ENCODE measurements at regions not wholly inside any gene's neighbourhood (a gene's known extent, or its start where the extent isn't known, plus 50 kb on each side); places are given as distances from the start of the nearest gene placed in this dataset.
"Not testable (repeated sequence)": the region's sequence is repeated elsewhere in the genome, so short reads cannot be mapped to it uniquely, and the experiment has no call there.

DNA sequence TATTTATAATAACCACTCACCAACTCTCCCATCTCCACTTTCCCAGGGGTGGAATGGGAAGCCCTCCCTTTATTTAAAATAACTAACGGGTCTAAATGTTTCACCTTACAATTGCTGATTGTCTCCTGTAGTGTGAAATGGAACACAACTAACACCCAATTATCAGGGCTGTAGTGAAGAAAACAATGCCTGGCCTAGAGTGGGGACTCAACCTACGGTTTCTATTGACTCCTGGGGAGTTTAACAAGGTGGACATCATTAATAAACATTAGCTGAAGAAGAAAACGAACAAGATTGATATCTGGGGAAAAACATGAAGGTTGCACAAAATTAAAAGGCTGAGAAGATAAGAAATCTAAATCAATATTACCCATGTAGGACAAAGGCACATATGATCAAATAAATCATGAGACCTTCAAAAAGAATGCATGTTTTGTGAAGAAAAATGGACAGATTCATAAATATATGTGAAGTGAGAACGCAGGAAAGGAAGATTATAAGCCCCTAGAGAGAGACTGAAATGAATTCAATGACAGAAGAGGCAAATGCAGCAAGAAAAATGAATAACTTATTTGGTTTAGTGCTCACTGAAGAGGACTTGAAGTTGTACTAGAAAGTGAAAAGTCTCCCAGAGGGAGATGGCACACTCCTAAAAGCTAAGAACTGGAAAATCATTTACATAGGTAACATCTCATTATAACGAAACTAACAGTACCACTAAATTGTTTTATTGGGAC, 593.0 kb upstream of the AADAT start:
- no peak for DNase-seq

DNA sequence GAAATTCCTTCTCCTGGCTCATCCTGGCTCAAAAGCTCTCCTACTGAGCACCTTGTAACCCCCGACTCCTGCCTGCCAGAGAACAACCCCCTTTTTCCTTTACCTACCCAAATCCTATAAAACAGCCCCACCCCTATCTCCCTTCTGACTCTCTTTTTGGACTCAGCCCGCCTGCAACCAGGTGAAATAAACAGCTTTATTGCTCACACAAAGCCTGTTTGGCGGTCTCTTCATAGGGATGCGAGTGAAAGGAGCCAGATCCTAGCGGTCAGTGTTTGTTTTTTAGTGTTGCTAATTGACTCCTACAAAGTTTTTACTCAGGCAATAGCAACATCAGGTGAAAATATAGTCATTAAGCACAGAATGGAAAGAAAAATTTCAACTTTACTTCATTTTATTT, 592.3 kb upstream of the AADAT start:
- DNase-seq, result not testable (repeated sequence)

DNA sequence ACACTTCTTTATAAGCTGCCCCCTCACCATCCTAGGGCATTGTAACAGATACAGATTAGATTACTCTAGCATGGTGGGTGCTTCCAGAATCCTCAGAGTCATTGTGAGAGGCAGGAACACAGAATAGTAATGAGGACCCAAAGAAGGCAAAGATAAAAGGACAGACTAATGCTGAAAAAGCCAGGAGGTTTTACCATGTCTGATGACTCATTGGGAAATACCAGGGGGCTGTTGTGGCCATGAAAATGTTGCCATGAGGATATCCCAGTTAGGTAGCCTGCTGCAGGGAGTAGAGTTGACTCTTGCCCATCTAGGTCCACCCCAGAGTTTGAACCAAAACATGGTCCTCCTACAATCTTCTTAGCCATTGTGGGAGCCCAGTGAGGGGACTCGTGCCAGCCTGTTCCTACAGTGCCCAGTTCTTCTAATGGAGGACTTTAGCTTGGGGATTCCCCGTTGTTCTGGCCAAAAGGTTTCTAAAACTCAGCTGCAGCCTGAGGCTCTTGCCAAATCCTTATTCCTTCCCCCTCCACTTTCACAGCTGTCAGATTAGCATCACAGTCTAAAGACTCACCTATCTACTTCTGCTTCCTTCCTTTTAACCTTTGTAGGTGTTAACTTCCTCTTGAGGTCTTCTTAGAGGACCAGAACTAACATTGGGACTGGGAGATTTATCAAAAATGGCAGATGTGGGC, 586.0 kb upstream of the AADAT start:
- no peak for DNase-seq

DNA sequence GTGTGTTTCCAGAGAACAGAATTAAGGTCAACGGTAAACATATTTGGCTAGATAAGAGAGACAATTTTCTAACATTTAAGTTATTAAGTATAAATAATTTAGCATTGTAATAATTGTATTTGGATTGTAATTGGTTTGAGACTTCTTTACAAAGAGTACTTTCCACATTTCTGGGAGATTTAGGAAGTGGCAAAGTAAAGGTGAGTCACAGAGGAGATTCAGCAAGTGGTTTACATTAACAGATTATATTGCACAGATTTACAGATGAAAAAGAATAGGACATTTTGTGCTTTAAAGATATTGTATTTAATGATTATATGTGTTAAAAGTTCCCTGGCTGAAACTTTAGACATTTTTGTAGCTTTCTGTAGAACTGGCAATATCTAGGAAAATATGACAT, 584.4 kb upstream of the AADAT start:
- DNase-seq, result no peak

DNA sequence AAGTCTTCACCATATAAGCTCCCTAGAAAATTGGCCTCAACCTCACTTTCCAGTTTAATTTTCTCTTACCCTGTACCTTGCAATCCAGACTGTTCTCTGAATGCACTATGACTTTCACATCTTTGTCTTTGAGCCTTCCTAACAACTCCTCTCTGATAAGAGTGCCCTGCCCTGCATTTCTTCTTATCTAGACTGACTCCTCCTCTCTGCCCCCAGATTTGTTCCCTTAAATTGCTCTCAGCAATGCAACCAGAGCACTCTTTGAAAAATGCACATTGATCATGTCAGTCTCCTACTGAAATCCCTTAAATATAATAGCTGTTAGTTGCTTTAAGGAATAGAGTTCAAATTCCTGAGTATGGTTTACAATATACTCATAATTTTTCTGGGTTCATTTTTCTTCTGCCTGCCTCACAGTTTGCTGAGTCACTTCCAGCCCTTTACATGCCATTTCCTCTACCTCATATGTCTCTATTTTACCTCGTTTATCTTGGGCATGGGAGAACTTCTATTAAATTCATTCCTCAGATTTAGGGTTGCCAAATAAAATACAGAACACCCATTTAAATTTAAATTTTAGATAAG, 582.7 kb upstream of the AADAT start:
- DNase-seq, result no peak

DNA sequence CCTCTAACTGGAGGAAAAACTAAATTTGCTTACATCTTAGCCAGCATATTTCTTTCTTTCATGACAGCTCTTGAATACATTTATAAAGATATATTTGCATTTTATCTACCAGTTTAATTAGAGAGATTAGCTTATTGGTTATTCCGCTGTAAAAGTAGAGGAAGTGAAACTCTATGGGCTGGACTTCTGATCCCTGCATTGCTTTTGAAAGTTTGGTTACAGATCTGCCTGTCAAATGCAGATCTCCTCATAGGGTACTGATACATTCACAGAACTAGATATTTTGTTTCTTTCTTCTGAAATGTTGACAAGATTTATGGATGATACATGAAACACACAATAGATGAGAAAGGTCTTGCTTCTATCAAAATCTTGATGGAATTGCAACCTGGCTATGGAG, 581.4 kb upstream of the AADAT start:
- DNase-seq, result no peak

DNA sequence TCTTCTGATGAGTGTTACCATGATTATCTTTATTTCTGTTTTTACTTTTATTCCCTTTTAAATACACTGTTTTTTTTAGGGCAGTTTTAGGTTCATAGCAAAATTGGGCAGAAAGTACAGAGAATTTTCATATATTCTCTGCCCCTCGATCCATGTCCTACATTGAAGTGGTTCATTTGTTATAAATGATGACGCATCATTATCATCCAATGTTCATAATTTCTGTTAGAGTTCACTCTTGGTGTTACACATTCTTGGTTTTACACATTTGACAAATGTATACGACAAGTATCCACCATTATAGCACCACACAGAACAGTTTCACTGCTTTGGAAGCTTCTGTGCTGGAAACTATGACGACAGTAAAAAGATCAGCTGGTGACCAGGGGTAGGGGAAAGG, 578.1 kb upstream of the AADAT start:
- no peak for DNase-seq

DNA sequence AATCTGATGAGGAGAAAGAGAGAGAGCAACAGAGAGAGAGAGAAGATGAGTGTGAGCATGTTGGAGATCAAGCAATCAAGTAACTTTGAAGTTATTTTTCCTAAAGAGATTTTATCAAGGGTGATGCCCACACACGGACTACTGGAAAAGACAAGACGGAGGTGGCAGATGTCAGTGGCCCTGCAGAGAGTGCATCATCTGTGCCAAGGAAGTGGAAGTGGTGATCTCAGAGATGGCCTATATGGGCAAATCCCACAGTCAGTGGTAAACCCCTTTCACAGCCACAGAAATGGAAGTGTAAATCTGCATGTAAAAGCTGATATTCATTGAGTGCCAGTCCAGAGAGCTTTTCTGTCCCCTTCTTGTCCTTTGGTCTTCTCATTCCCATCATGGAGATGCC, 577.2 kb upstream of the AADAT start:
- DNase-seq, result no peak

DNA sequence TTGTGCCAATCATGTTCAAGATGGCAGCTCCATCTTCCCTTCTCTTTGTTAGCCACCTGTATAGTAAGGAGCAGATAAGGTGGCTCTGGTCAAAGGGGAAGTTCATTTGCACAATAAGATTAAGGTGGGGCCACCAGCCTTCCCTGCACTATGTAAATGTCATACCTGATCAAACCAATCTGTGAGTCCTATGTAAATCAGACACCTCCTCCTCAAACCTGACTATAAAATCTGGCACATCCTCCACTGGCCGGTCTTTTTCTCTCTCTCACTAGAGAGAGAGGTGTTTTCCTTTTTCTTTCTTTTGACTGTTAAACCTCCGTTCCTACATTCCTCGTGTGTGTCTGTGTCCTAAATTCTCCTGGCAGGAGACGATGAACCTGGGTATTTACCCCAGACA, 572.5 kb upstream of the AADAT start:
- no peak for DNase-seq

DNA sequence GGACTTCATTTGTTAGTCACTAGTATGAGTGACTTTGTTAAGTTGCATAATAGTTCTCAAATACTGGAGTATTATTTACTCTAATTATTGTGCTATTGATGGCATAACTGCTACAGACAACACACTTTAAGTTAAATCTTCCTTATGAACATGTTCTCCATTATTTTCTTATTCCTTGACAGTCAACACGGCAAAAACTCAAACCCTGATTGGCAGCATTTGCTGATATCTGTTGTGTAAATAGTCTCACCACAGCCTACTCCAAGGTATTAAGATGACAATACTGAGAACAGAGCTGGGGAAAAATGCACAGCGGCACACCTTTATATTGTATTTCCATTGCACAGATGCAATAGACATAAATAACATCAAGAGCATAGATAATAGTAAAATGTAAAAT, 568.0 kb upstream of the AADAT start:
- no peak for DNase-seq

DNA sequence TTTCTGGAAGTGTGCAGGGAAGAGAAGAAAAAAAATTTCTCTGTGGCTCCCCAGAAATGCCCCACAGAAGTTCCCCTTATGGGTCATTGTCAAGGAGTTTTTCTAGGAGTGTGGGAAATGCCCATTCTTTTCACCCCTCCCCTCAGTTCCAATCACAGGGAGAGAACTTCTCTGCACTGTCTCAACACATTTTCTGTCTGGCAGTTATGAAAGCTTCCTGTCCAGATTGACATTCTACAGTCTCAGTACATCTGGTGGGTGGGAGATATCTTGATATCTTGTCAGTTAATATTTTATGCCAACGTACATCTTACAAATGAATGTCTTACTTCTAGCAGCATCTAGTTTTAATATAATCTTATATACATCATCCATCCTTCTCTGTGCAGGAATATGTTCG, 566.8 kb upstream of the AADAT start:
- no peak for DNase-seq

DNA sequence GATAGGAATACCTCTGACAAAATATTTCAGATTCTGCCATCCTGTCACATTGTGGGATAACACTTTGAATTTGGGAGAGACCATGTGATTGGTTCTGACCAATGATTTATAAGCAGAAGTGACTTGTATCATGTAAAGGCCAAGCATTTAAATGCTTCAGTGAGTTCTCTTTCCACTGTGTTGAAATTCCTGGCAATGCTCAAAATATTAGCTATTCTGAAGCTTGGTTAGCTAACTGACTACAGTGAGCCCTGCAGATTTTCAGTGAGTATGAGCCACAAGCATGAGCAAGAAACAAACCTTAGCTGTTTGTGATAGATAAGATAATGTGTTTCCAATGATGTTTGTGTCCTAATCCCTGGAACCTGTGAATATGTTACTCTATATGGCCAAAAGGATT, 562.8 kb upstream of the AADAT start:
- no peak for DNase-seq

DNA sequence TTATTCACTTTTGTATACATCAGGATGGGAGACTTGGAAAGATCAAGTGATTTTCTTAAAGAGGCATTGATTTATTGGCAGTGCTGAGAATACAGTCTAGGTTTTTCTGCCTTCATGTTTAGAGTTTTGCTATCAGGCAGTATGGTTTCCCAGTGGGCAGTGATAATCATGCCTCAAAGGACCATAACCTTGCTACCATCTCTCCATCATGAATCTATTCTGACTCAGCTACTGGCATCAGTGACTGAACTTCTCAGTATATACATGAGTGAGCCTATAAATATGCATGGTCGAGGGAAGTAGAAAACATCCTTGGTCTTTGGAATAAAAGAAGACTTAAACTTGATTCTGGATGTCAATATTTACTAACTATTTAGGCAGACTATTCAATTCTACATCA, 562.0 kb upstream of the AADAT start:
- no peak for DNase-seq

DNA sequence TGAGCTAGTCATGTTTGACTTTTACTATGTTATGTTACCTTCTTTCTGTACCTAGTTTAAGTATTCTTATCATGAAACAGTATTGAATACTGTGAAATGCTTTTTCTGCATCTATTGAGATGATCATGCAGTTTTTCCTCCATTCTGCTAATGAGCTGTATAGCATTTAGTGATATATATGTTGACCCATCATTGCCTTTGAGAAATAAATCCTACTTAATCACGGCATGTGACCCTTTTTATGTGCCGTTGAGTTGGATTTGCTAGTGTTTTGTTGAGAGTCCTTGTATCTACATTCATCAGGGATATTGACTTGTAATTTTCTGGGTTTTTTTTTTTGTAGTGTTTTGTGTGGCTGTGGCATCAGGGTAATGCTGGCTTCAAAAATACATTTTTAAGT, 537.7 kb upstream of the AADAT start:
- no peak for DNase-seq

DNA sequence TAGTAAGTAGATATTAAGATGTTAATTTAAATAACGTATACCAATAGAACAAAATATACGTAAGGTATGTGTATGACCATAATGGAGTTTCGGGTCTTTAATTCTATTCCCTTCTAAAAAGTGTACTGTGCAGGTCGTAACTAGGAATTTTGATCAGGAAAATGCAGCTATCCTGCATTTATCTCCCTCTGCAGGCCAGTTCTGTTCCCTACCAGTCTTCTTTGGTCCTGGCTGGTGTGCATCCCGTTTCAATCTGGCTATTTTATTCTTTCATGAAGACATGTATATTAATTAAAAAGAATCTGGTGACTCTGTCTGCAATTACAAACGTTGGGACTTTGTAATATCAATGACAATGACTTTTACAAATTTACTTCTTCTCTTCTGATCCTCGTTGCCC, 534.1 kb upstream of the AADAT start:
- DNase-seq, result no peak

DNA sequence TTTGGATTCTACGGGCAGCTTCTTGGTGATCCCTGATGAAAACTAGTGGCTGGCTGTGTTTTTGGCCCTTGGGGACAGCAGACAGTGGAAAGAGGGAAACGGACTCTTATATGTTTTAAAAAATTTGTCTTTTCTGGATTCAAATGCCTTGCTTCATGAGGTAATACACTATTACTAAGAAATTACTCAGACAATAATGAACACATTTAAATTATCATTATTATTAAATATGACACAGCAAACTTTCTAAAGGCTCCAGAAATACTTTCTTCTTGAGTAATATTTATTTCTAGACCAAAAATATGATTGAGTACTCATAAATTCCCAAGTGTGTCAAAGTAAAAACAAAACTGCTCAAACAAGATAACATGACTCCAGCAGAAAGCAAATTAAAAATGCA, 520.7 kb upstream of the AADAT start:
- no peak for DNase-seq

DNA sequence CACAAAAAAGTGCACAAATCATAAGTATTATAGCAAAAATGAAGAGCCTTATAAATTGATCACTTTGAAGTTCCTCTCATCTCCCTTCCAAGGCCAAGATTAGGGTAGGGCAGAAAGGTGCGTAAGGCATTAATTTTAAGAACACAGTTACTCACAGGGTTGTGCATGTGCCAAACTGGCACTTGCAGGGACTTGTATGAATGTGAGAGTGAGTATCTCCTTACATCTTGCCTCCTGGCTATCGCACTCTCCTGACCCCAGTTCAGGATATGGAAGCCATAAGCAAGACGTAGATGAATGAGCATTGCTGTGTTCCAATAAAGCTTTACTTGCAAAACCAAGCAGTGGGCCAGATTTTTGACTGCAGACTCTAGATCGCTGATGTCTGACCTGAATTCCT, 510.1 kb upstream of the AADAT start:
- no peak for DNase-seq

DNA sequence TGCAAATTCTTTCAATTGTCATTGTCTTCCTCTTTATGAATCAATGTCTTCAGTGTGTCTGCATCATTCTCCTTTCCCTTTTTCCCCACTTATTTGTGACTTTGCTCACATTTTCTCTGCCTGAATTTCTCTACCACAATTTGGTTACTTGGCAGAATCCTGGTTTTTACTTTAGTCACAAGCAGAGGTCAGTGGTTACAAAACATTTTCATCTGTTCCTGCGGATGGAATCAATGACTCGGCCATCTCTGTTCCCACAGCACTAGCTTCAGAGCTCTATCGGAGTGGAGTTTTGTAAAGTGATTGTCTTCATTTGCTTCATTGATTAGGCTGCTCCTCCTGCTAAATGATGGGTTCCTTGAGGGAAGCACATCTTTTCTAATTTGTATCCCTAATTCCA, 501.3 kb upstream of the AADAT start:
- no peak for DNase-seq

DNA sequence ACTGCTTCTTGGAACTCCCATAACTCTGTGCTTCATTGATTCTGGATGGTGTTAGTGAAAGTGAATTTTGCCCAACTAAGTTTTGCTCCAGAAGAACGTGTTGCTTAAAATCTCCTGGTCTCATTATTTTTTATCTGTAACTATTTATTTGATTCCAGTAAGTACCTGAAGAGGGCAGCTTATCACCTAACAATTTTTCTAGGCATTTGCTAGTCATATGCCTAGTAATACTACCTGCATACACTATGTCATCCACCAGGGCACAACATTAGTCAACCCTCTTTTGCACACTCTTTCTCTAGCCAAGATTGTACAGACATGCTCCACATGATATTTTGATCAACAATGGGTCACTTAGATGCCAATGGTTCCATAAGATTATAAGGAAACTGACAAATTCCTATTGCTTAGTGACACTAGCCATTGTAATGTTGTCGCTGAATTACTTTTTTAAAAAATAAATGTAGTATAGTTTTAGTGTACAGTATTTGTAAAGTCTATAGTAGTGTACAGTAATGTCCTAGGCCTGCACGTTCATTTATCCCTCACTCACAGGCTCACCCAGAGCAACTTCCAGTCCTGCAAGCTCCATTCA, 499.9 kb upstream of the AADAT start:
- no peak for DNase-seq

DNA sequence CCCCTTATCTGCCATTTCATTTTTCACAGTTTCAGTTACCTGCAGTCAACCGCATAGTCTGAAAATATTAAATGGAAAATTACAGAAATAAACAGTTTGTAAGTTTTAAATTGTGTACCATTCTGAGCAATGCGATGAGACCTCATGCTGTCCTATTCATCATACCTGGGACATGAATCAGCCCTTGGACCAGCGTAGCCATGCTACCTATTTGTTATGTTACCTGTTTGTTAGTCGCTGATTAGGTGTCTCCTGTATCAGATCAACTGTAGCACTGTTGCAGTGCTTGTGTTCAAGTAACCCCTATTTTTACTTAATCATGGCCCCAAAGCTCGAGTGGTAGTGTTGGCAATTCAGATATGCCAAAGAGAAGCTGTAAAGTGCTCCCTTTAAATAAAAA, 492.2 kb upstream of the AADAT start:
- no peak for DNase-seq

DNA sequence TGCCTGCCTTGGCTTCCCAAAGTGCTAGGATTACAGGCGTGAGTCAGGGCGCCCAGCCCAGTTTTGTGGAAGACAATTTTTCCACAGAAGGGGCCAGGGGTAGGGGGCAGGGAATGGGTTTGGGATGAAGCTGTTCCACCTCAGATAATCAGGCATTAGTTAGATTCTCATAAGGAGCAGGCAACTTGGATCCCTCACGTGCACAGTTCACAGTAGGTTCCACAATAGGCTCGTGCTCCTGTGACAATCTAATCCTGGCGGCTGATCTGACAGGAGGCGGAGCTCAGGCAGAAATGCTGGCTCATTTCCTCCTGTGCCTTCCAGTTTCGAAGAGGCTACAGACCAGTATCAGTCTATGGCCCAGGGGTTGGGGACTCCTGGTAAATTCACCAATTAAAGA, 491.6 kb upstream of the AADAT start:
- DNase-seq, result no peak

DNA sequence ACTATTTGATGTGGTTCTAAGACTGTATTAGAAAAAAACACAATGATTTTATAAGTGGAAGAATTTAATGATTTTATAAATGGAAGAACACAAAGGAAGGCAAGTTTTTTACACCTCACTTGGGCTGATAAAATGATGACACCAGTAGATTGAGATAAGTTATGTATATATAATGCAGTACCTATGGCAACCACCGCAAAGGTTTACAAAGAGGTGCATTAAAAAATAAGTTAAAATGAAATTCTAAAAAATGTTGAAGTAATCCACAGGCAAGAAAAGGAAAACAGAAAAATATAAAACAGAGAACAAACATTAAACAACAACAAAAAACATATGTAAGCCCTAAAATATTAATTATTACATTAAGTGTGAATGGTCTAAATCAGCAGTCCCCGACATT, 490.9 kb upstream of the AADAT start:
- no peak for DNase-seq

DNA sequence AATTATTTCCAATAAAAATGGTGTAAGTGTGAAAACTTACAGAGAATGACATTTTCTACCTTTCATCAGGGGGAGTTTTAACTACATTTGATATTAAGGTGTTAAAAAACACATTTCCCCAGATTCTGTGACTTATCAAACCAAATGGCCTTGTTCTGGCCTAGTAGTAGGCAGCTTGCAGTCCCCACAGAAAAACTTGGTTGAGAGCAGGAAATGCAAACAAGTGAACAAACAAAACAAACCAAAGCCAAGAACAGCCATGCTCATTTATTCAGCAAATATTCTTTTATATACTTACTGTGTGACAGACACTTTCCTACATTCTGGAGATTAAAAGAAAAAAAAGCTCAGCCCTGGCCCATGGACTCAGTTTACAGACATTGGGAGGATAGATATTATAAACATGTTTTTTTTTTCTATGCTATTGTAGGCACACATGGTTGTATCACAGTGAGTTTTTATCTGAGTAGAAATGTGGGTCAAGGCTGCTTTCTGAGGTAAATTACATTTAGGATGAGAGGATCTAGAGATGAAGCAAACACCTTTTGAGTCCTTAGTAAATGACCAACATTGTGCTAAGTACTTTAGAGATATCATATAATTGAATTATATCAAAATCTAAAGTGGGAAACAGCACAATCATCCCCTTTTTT, 449.2 kb upstream of the AADAT start:
- DNase-seq, result no peak
